ENCODE measurements at regions not wholly inside any gene's neighbourhood (a gene's known extent, or its start where the extent isn't known, plus 50 kb on each side); places are given as distances from the start of the nearest gene placed in this dataset.
A peak's percentile ranks its signal among the peaks of the same experiment; 100 is the strongest.

- no peaks in the 10 kb centered on the region for H3F3A ChIP-seq (replicated peaks; ENCODE audit: low read depth)
- H3K4me2 ChIP-seq, result no peak overlapping the region
- no peaks in the 10 kb centered on the region for H3K36me3 Mint-ChIP-seq (ENCODE audit: low read depth)
- no peak overlapping the region for H3K27ac Mint-ChIP-seq
- TF ChIP-seq STAT1 (IDR thresholded peaks at IDR 0.05; ENCODE audit: unreplicated experiment), result no peak
- TF ChIP-seq NANOG (IDR thresholded peaks at IDR 0.05; ENCODE audit: borderline replicate concordance), result no peak
- H3K27ac ChIP-seq (ENCODE audit: low read depth), result no peak overlapping the region
- H3K4me3 Mint-ChIP-seq, result no peak overlapping the region
- H2AFZ ChIP-seq, result no peak overlapping the region
- H3K9me3 Mint-ChIP-seq, result no peaks in the 10 kb centered on the region
- H3K27me3 Mint-ChIP-seq (ENCODE audit: insufficient read depth, low read depth, poor library complexity), result no peaks in the 10 kb centered on the region
- ATAC-seq (no peak), DNase-seq (ENCODE audit: low spot score) (no peak)
- H3K9me2 ChIP-seq (ENCODE audit: insufficient read depth), result no peaks in the 10 kb centered on the region
- H3K36me3 ChIP-seq (ENCODE audit: insufficient read depth), result no peaks in the 10 kb centered on the region
- peaks cover 6% of the 10 kb centered on the region; the same call in 1 of the 2 replicates for H3K4me1 ChIP-seq (ENCODE audit: insufficient read depth)
- H3K79me2 ChIP-seq (replicated peaks; ENCODE audit: insufficient read depth), result no peaks in the 10 kb centered on the region
- peaks cover 14% of the 10 kb centered on the region for H3K4me1 Mint-ChIP-seq
- H3K4me3 ChIP-seq, result no peak overlapping the region
- no peaks in the 10 kb centered on the region for H4K20me1 ChIP-seq (replicated peaks; ENCODE audit: insufficient read depth)
- H3K27me3 ChIP-seq (ENCODE audit: insufficient read depth), result no peaks in the 10 kb centered on the region
Measured at GRCh38 chr4:101421386-101421785, 74.1 kb upstream of the PPP3CA start.

- Mint-ChIP-seq H3K27me3 (ENCODE audit: insufficient read depth, low read depth, poor library complexity) (no peaks in the 10 kb centered on the region), H3K27ac (peak overlapping the region; percentile 5; the same call in 1 of the 2 replicates), H3K4me1 (peaks cover 14% of the 10 kb centered on the region), H3K36me3 (ENCODE audit: low read depth) (no peaks in the 10 kb centered on the region), H3K4me3 (no peak overlapping the region), H3K9me3 (no peaks in the 10 kb centered on the region)
- no peak overlapping the region for H2AFZ ChIP-seq
- no peaks in the 10 kb centered on the region for H3F3A ChIP-seq (replicated peaks; ENCODE audit: low read depth)
- H3K27me3 ChIP-seq (ENCODE audit: insufficient read depth), result no peaks in the 10 kb centered on the region
- no peak overlapping the region for H3K4me2 ChIP-seq
- ATAC-seq, result no peak
- H3K79me2 ChIP-seq (replicated peaks; ENCODE audit: insufficient read depth), result no peaks in the 10 kb centered on the region
- no peak overlapping the region for H3K4me3 ChIP-seq
- no peak overlapping the region for H3K27ac ChIP-seq (ENCODE audit: low read depth)
- H4K20me1 ChIP-seq (replicated peaks; ENCODE audit: insufficient read depth), result no peaks in the 10 kb centered on the region
- no peak for DNase-seq (ENCODE audit: low spot score)
- no peaks in the 10 kb centered on the region for H3K9me2 ChIP-seq (ENCODE audit: insufficient read depth)
- H3K36me3 ChIP-seq (ENCODE audit: insufficient read depth), result no peaks in the 10 kb centered on the region
- peaks cover 6% of the 10 kb centered on the region; the same call in 1 of the 2 replicates for H3K4me1 ChIP-seq (ENCODE audit: insufficient read depth)
- TF ChIP-seq EZH2phosphoT487 (IDR thresholded peaks at IDR 0.05; ENCODE audit: unreplicated experiment) (no peak), ETS1 (IDR thresholded peaks at IDR 0.05) (no peak), REST (IDR thresholded peaks at IDR 0.05; ENCODE audit: unreplicated experiment) (no peak), ZNF114 (CRISPR knock-in tag; IDR thresholded peaks at IDR 0.05) (no peak), EZH2 (IDR thresholded peaks at IDR 0.05; ENCODE audit: low read depth, unreplicated experiment) (no peak), ZNF462 (CRISPR knock-in tag; IDR thresholded peaks at IDR 0.05) (no peak), POLR2AphosphoS5 (IDR thresholded peaks at IDR 0.05; ENCODE audit: low read depth) (no peak), NANOG (IDR thresholded peaks at IDR 0.05; ENCODE audit: borderline replicate concordance) (no peak), JUNB (IDR thresholded peaks at IDR 0.05; ENCODE audit: unreplicated experiment) (no peak), STAT1 (IDR thresholded peaks at IDR 0.05; ENCODE audit: unreplicated experiment) (no peak), CREB1 (CRISPR knock-in tag; IDR thresholded peaks at IDR 0.05; ENCODE audit: low read depth) (no peak)
Measured at GRCh38 chr4:101420661-101421060, 73.3 kb upstream of the PPP3CA start.

All from GM23338 (cell line).